MCF 10A (cell line): ENCODE measurements at regions not wholly inside any gene's neighbourhood (a gene's known extent, or its start where the extent isn't known, plus 50 kb on each side); places are given as distances from the start of the nearest gene placed in this dataset.
"Not testable (repeated sequence)": the region's sequence is repeated elsewhere in the genome, so short reads cannot be mapped to it uniquely, and the experiment has no call there.

ENCODE experiments used
- BruUV-seq: library from RNA; stranded (reverse); fragments of 400-500 nt; replicated peaks from 2 replicates; lab custom pipeline; 2021; lab: Mats Ljungman, UMichigan
- CTCF ChIA-PET: fragments of 300-600 bp; sonication (Branson Sonifier 250); formaldehyde crosslinking; extraction: SDS; loops from one replicate; lab custom pipeline; 2021; ENCODE audit warnings: antibody characterized with exemption, inconsistent platforms; lab: Yijun Ruan, JAX
- POLR2A ChIA-PET: fragments of 300-600, 350-650 bp; sonication (Branson Sonifier 250); formaldehyde crosslinking; extraction: SDS; loops from one replicate; lab custom pipeline; 2020; ENCODE audit warnings: antibody characterized with exemption, inconsistent platforms; lab: Yijun Ruan, JAX
- DNase-seq: peaks from one replicate; pipeline ENCODE4 v3.0.0-alpha.2; 2018; ENCODE audit not compliant: unreplicated experiment
- H3K27ac Mint-ChIP-seq: one replicate; pipeline ENCODE4 v1.8.0; 2022; ENCODE audit warnings: mild to moderate bottlenecking, low read depth, mixed read lengths; ENCODE audit not compliant: unreplicated experiment
- H3K27me3 Mint-ChIP-seq: one replicate; pipeline ENCODE4 v1.8.0; 2022; ENCODE audit warnings: mixed read lengths; ENCODE audit not compliant: insufficient read depth, unreplicated experiment
- H3K36me3 Mint-ChIP-seq: one replicate; pipeline ENCODE4 v1.8.0; 2022; ENCODE audit warnings: mild to moderate bottlenecking, moderate library complexity, mixed read lengths; ENCODE audit not compliant: insufficient read depth, unreplicated experiment
- H3K4me1 Mint-ChIP-seq: one replicate; pipeline ENCODE4 v1.8.0; 2022; ENCODE audit warnings: mixed read lengths; ENCODE audit not compliant: insufficient read depth, unreplicated experiment
- H3K4me3 Mint-ChIP-seq: one replicate; pipeline ENCODE4 v1.8.0; 2022; ENCODE audit warnings: mild to moderate bottlenecking, moderate library complexity, mixed read lengths; ENCODE audit not compliant: unreplicated experiment
- H3K9me3 Mint-ChIP-seq: one replicate; pipeline ENCODE4 v1.8.0; 2022; ENCODE audit warnings: mixed read lengths; ENCODE audit not compliant: unreplicated experiment
- intact Hi-C: fragments of 100-400 bp; cut with micrococcal nuclease; formaldehyde crosslinking; loops from 2 replicates; pipeline ENCODE4 v1.14.1; 2022
- TF ChIP-seq, protein P1 (sequence below): fragments of 200-600 bp; IDR thresholded peaks from one replicate; pipeline ENCODE4 v1.8.0; 2022; ENCODE audit warnings: antibody characterized with exemption, mild to moderate bottlenecking; ENCODE audit not compliant: unreplicated experiment

GRCh38 chr19:23474761-23475160 is 79.5 kb upstream of the ZNF91 start:
- no peak for DNase-seq
- H3K4me3 Mint-ChIP-seq = no peak overlapping the region
- TF ChIP-seq, protein P1, sequence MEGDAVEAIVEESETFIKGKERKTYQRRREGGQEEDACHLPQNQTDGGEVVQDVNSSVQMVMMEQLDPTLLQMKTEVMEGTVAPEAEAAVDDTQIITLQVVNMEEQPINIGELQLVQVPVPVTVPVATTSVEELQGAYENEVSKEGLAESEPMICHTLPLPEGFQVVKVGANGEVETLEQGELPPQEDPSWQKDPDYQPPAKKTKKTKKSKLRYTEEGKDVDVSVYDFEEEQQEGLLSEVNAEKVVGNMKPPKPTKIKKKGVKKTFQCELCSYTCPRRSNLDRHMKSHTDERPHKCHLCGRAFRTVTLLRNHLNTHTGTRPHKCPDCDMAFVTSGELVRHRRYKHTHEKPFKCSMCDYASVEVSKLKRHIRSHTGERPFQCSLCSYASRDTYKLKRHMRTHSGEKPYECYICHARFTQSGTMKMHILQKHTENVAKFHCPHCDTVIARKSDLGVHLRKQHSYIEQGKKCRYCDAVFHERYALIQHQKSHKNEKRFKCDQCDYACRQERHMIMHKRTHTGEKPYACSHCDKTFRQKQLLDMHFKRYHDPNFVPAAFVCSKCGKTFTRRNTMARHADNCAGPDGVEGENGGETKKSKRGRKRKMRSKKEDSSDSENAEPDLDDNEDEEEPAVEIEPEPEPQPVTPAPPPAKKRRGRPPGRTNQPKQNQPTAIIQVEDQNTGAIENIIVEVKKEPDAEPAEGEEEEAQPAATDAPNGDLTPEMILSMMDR = no peak
- H3K36me3 Mint-ChIP-seq = no peaks in the 10 kb centered on the region
- peaks cover 26% of the 10 kb centered on the region for H3K9me3 Mint-ChIP-seq
- intact Hi-C loops = no loop called here
- ChIA-PET POLR2A (no interaction called here), CTCF (no interaction called here)
- no peaks in the 10 kb centered on the region for H3K4me1 Mint-ChIP-seq
- H3K27me3 Mint-ChIP-seq = no peaks in the 10 kb centered on the region
- no peak overlapping the region for H3K27ac Mint-ChIP-seq
- no TSS peak for BruUV-seq

- BruUV-seq = no TSS peak
- CTCF ChIA-PET = no interaction called here
- peaks cover 31% of the 10 kb centered on the region for H3K9me3 Mint-ChIP-seq
These were observed 78.9 kb upstream of the ZNF91 start for GRCh38 chr19:23474172-23474571.

DNA sequence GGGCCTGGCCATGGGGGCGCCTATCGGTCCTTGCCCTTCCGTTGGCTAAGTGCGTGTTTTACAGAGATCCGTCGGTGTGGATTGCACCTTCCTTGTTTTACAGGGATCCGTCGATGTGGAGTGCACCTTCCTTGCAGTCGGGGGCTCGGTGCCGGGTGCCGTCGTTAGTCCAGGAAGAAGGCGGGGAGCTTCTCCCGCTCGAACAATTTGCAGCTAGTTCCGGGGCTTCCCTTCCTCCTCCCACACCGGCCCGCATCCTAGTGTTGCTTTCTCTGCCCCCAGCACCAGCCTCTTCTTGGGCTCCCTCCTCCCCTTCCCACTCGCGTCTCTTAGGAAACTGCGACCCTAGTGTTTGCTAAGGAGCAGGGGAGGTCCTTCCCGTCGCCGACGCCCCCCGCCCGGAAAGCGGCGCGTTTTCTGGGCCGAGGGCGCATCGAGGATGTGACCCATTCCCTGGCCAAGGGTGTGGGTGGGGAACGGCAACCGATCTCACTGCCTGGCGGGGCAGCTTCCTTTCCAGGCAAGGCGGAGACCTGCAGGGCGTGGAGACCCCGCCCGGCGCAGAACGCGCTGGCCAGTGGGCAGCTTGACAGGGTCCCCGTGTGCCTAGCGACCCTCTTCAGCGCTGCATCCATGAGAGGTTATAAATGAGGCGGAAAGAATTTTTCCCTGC is 75.7 kb upstream of the ZNF91 start:
- ChIA-PET CTCF (no interaction called here), POLR2A (no interaction called here)
- Mint-ChIP-seq H3K27me3 (peaks cover 10% of the 10 kb centered on the region), H3K36me3 (no peaks in the 10 kb centered on the region), H3K4me1 (no peaks in the 10 kb centered on the region), H3K27ac (no peak overlapping the region), H3K4me3 (no peak overlapping the region), H3K9me3 (peaks cover 47% of the 10 kb centered on the region)
- intact Hi-C loops = no loop called here
- BruUV-seq = no TSS peak
- no peak for DNase-seq
- TF ChIP-seq, protein P1 = no peak

More at GRCh38 chr19:23474172-23474571, 78.9 kb upstream of the ZNF91 start:
- TF ChIP-seq, protein P1 = no peak
- intact Hi-C loops = no loop called here
- no peak overlapping the region for H3K4me3 Mint-ChIP-seq
- no peak overlapping the region for H3K27ac Mint-ChIP-seq
- DNase-seq = no peak
- no peaks in the 10 kb centered on the region for H3K27me3 Mint-ChIP-seq
- no peaks in the 10 kb centered on the region for H3K36me3 Mint-ChIP-seq
- POLR2A ChIA-PET = no interaction called here
- H3K4me1 Mint-ChIP-seq = no peaks in the 10 kb centered on the region

- H3K27ac Mint-ChIP-seq, DNase-seq, BruUV-seq, intact Hi-C loops, H3K4me3 Mint-ChIP-seq, H3K4me1 Mint-ChIP-seq, CTCF ChIA-PET, POLR2A ChIA-PET, H3K36me3 Mint-ChIP-seq: not testable (repeated sequence)
- Mint-ChIP-seq H3K27me3 (peaks cover 10% of the 10 kb centered on the region), H3K9me3 (peaks cover 81% of the 10 kb centered on the region)
These were observed 69.1 kb upstream of the ZNF91 start for GRCh38 chr19:23464349-23464748.

- no TSS peak for BruUV-seq
- peaks cover 68% of the 10 kb centered on the region for H3K9me3 Mint-ChIP-seq
- no peak overlapping the region for H3K27ac Mint-ChIP-seq
- no peaks in the 10 kb centered on the region for H3K4me1 Mint-ChIP-seq
- no peak overlapping the region for H3K4me3 Mint-ChIP-seq
- intact Hi-C loops = no loop called here
- no peaks in the 10 kb centered on the region for H3K27me3 Mint-ChIP-seq
- ChIA-PET POLR2A (no interaction called here), CTCF (no interaction called here)
- TF ChIP-seq, protein P1 = no peak
- no peaks in the 10 kb centered on the region for H3K36me3 Mint-ChIP-seq
- no peak for DNase-seq
These were observed 65.8 kb upstream of the ZNF91 start for GRCh38 chr19:23461120-23461519.
